BE2C (cell line): ENCODE measurements at regions not wholly inside any gene's neighbourhood (a gene's known extent, or its start where the extent isn't known, plus 50 kb on each side); places are given as distances from the start of the nearest gene placed in this dataset.

Source experiments
- DNase-seq: peaks from one replicate; pipeline ENCODE4 v3.0.0-alpha.2; 2020
- H3K27me3 ChIP-seq: fragments of 250-450 bp; sonication (Bioruptor Pico); 2 replicates; pipeline ENCODE4 v1.5.1; 2020; ENCODE audit warnings: mild to moderate bottlenecking
- H3K36me3 ChIP-seq: fragments of 250-450 bp; sonication (Bioruptor Pico); 2 replicates; pipeline ENCODE4 v1.5.1; 2020; ENCODE audit warnings: mild to moderate bottlenecking
- H3K4me1 ChIP-seq: fragments of 250-450 bp; sonication (Bioruptor Pico); 2 replicates; pipeline ENCODE4 v1.5.1; 2020
- H3K4me3 ChIP-seq: 2 replicates; pipeline ENCODE4 v1.5.1; 2011; ENCODE audit warnings: low read depth, low read length
- H3K9me3 ChIP-seq: fragments of 250-450 bp; sonication (Bioruptor Pico); 2 replicates; pipeline ENCODE4 v1.5.1; 2020
- TF ChIP-seq, protein P1 (sequence below): IDR thresholded peaks from 2 replicates; pipeline ENCODE4 v1.5.1; 2012; ENCODE audit warnings: mild to moderate bottlenecking, low read depth, low read length

DNA sequence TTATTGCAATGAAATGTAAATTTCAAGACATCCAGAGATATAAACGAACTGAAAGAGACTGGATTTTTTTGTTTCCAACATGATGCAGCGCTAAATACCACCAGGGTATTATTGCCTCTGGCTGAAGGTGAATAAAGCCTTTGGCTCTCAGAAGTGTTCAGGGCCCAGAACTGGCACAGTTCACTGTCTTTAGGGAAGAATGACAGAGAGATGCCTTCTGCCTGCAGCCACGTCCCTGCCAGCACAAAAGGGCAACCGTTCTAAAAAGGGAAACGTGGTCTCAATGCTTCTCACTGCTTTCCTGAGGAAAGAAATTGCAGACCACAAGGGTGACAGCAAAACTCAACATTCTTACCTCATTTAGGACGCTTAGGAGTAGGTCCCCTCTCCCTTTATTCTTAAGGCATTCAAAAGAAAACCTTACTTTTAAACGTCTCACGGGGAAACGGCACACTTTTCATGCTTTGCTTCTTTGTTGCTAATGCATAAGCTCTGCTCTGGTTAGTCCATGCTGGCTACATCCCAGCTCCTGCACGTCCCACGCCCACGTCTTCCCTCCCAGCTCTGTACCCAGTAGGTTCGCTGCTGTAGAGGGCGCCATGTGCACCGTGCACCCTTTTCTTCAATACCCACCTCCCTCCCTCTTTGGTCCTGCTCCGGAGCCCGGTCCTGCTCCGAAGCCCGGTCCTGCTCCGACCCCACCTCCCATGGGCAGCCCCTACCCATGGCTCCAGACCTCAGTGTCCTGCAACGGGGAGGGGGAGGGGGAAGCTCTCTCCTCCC lies 171.0 kb downstream of the HRH4 start:
- Histone ChIP-seq H3K27me3 (no peaks in the 10 kb centered on the region), H3K4me3 (no peak overlapping the region), H3K9me3 (no peaks in the 10 kb centered on the region), H3K4me1 (no peaks in the 10 kb centered on the region), H3K36me3 (no peaks in the 10 kb centered on the region)
- TF ChIP-seq, protein P1, sequence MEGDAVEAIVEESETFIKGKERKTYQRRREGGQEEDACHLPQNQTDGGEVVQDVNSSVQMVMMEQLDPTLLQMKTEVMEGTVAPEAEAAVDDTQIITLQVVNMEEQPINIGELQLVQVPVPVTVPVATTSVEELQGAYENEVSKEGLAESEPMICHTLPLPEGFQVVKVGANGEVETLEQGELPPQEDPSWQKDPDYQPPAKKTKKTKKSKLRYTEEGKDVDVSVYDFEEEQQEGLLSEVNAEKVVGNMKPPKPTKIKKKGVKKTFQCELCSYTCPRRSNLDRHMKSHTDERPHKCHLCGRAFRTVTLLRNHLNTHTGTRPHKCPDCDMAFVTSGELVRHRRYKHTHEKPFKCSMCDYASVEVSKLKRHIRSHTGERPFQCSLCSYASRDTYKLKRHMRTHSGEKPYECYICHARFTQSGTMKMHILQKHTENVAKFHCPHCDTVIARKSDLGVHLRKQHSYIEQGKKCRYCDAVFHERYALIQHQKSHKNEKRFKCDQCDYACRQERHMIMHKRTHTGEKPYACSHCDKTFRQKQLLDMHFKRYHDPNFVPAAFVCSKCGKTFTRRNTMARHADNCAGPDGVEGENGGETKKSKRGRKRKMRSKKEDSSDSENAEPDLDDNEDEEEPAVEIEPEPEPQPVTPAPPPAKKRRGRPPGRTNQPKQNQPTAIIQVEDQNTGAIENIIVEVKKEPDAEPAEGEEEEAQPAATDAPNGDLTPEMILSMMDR, result no peak
- no peak for DNase-seq

DNA sequence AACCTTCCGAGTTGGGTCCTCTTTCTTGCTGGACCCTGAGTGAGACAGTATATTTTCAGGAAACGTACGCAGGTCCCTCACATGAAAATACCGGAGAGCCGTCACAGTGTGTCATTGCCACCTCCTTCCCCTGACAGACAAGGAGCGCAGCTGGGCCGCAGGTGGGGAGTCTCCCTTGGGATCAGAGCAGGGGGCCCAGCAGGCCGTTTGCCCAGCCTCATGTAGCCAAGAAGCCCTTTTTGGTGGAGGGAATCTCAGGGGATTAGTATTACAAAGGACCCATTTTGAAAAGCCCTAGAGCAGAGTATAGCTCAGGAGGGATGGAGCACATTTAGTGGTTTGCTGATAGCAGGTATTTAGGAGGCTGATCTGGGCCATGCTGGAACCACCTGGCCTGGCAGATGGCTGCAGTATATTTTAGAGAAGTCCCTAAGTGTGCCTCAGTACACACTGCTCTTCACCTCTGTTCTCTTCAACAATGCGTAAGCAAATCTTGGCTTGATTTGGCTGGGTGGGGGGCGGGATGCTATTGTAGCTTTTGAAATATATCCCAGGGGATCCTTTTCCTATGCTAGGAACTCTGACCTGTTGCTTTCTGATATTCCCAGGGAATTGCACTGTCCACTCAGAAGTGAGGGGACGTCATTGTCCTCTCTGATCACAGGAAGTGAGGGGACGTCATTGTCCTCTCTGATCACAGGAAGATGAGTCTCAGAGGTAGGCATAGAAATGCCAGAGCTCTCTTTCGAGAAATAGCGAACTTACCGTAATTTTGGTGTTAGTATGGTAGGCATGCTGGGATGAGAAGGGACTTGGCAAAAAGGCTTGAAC lies 171.9 kb downstream of the HRH4 start:
- Histone ChIP-seq H3K4me3 (no peak overlapping the region), H3K4me1 (no peaks in the 10 kb centered on the region), H3K9me3 (no peaks in the 10 kb centered on the region), H3K36me3 (no peaks in the 10 kb centered on the region), H3K27me3 (no peaks in the 10 kb centered on the region)
- no peak for DNase-seq
- TF ChIP-seq, protein P1, result no peak

DNA sequence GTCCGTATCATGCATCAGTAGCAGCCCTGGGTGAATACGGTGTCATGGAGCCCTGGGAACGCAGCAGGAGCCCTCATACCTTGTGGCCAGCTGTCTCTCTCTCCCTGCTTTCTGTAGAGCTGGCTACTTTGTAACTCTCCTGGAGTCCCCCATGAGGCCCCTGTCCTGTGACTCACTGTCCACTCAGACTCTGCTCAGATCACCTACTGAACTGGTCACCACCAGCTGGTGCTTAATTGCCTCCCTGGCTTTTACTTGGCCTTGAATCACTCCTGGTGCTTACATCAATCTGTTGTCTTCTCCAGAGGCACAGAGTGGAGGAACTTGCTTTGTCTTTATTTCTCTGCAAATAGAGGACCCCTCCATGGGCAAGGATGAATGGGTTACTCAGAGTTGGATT lies 172.7 kb downstream of the HRH4 start:
- no peaks in the 10 kb centered on the region for H3K4me1 ChIP-seq
- H3K36me3 ChIP-seq, result no peaks in the 10 kb centered on the region
- DNase-seq, result no peak
- no peaks in the 10 kb centered on the region for H3K27me3 ChIP-seq
- no peak overlapping the region for H3K4me3 ChIP-seq
- no peaks in the 10 kb centered on the region for H3K9me3 ChIP-seq
- TF ChIP-seq, protein P1, result no peak

DNA sequence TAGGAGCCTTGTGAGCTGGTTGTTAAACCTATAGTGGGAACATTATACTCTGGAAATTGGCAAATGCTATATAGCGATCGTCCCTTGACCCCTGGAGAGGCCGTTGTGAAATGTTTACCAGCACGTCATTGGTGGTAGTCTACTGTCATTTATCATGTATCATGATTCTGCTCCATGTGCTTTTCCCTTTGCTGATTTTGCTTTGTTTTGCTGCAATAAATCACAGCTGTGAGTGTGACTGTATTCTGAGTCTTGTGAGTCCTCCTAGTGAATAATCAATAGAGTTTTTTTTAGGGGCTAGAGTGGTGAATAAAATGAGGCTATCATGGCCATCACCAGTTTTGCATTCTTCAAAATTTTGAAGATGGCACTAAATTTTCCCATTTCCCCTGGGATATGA lies 189.1 kb downstream of the HRH4 start:
- no peaks in the 10 kb centered on the region for H3K4me1 ChIP-seq
- no peaks in the 10 kb centered on the region for H3K27me3 ChIP-seq
- no peaks in the 10 kb centered on the region for H3K9me3 ChIP-seq
- H3K36me3 ChIP-seq, result no peaks in the 10 kb centered on the region
- no peak for DNase-seq
- TF ChIP-seq, protein P1, result no peak
- no peak overlapping the region for H3K4me3 ChIP-seq

DNA sequence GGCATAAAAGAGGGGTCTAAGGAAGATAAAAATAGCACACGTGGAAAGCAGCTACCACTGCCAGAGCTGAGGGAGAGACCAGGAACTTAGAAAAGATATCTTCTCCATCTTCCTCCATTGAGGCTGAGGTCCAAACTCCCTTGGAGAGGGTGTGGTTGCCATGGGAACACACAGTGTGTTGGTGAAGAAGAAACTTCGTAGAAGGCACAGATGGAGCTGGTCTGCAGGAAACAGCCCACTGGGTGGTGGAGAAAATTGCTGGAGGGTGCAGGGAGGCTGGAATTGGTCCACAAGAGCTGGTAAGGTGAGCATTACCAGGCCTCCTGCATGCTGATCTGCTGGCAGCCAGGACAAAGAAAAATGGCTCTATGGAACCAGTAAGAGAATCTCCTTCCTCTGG lies 191.0 kb downstream of the HRH4 start:
- Histone ChIP-seq H3K9me3 (no peaks in the 10 kb centered on the region), H3K4me1 (no peaks in the 10 kb centered on the region)
- DNase-seq, result no peak

More for the DNA sequence above, 191.0 kb downstream of the HRH4 start:
- H3K36me3 ChIP-seq, result no peaks in the 10 kb centered on the region
- no peak overlapping the region for H3K4me3 ChIP-seq
- TF ChIP-seq, protein P1, result no peak
- H3K27me3 ChIP-seq, result no peaks in the 10 kb centered on the region
